LNCaP clone FGC (cell line): ENCODE measurements at regions not wholly inside any gene's neighbourhood (a gene's known extent, or its start where the extent isn't known, plus 50 kb on each side); places are given as distances from the start of the nearest gene placed in this dataset.

Experiments used
- DNase-seq: peaks from one replicate; pipeline ENCODE4 v3.0.0-alpha.2; 2011; ENCODE audit warnings: low read depth
- H3K4me3 ChIP-seq: 2 replicates; pipeline ENCODE4 v1.5.1; 2011; ENCODE audit warnings: mild to moderate bottlenecking, low read depth, low read length, control low read depth
- TF ChIP-seq, protein P1 (sequence below): IDR thresholded peaks from 2 replicates; pipeline ENCODE4 v1.5.1; 2012; ENCODE audit warnings: mild to moderate bottlenecking; ENCODE audit not compliant: control insufficient read depth, insufficient read depth; ENCODE audit errors: extremely low read depth

DNA sequence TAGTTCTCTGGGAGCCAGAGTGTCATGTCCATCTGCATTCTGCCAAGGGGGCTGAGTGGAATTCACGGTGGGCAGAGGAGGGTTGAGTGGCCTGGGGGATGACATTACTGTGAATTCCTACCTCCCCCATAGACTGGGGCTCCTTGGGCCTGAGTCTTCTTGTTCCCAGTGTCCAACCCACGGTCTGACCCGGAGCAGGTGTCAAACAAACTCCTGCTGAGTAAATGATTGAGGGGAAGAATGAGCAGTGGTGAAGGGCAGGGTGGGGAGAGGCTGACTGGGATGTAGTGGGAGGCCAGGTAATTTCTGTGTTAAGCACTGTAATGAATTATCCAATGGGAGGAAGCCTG lies 597.6 kb downstream of the MATN1 start:
- no peak for DNase-seq
- no peak overlapping the region for H3K4me3 ChIP-seq
- TF ChIP-seq, protein P1, sequence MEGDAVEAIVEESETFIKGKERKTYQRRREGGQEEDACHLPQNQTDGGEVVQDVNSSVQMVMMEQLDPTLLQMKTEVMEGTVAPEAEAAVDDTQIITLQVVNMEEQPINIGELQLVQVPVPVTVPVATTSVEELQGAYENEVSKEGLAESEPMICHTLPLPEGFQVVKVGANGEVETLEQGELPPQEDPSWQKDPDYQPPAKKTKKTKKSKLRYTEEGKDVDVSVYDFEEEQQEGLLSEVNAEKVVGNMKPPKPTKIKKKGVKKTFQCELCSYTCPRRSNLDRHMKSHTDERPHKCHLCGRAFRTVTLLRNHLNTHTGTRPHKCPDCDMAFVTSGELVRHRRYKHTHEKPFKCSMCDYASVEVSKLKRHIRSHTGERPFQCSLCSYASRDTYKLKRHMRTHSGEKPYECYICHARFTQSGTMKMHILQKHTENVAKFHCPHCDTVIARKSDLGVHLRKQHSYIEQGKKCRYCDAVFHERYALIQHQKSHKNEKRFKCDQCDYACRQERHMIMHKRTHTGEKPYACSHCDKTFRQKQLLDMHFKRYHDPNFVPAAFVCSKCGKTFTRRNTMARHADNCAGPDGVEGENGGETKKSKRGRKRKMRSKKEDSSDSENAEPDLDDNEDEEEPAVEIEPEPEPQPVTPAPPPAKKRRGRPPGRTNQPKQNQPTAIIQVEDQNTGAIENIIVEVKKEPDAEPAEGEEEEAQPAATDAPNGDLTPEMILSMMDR: no peak

DNA sequence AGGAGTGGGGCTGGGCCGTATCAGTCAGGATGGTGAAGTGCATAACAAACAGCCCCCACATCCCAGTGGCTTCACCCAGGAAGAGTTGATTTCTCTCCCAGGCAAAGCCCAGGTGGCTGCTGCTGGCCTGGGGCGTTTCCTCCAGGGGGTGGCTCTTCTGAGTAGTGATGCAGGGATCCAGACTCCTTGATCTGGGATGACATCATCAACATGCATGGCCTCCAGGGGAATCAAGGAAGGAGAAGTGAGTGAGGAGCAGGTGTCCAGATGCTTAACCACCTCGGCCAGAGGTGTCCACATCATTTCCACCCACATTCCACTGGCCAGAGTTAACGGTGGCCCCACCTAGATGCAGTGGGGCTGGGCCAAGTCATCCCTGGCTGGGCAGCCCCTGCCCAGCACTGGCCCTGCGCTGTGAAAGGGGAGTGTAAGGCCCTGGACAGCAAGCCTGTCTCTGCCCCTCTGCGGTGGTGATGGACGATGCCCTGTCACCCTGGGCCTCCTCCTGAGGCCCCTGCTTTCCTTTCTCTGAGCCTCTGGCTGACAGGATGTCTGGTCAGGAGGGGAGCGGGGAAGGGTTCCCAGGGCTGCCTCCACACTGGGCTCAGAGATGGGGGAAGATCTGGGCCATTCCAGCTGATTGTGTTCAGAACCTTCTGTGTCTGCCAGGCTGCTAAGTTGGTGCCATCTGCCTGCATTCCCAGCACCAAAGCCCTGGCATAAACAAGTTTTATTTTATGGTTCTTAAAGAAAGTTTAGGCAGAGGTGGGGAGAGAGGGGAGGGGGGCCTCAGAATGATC lies 598.2 kb downstream of the MATN1 start:
- TF ChIP-seq, protein P1: no peak

DNA sequence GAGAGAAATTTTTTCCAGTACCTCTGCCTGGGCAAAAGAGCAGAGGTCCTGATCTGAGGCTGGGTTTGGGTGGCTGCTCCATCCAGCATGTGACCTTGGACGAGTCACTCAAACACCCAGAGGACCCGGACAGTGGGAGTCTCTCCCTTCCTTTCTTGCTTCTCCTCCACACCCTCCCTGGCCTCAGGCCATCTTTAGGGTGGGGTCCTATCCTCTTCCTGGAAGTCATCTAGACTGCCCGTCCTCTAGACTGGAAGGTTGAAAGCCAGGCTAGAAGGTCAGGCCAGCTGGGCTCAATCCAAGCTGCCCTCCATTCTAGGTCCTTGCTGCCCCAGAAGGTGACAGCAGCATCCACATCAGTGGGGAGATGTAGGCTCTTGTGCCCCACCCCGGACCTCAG lies 599.5 kb downstream of the MATN1 start:
- H3K4me3 ChIP-seq: no peak overlapping the region
- DNase-seq: no peak
- TF ChIP-seq, protein P1: no peak

More for the DNA sequence above, 598.2 kb downstream of the MATN1 start:
- no peak for DNase-seq
- no peak overlapping the region for H3K4me3 ChIP-seq

DNA sequence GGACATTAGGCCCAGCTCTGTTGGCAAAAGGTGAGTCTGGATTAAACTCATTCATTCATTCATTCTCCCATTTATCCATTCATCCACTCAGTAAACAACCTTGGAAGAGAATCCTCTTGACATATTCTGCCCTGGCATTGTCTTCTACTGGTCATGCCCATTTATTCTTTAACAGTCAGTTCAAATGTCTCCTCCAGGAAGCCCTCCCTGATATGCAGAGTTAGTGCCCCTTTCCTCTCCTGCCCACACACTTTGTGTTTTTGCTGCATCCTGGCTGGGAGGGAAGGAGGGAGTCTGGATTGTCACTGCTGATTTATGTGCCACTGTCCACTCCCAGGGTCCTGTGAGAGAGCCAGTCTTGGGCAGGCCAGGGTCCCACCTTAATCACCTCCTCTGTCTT lies 600.3 kb downstream of the MATN1 start:
- H3K4me3 ChIP-seq: no peak overlapping the region
- TF ChIP-seq, protein P1: no peak
- no peak for DNase-seq

DNA sequence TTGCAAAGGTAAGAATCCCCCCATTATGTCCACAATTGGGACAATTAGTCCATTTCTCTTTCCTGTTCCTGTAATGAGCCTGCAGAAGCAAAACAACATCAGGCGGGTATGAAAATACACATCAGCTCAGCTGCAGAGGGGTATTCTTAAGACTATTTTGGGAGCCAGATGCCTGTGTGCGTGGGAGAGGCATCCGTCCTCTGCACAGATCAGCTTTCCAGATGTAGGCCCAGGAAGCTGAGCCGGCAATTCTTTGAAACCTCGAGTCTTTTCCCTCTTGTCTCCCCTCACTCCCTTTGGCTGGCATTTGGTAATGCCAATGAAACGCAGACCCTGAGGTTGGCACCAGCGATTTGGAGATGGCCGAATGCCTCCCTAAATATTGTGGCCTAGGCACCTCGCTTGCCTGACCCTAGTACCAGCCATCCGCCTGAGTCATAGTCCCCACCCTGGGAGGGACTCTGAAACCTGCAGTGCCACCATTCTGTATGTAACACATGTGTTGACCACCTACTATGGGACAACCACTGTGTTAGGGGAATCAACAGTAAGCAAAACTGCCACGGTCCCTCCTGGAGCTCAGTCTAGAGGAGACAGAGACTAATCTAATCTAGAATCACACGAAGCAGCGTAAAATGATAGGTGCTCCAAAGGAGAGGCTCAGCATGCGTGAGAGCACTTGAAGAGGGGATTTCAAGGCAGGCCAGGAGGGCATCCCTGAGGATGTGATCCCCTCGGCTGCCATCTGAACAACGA lies 603.0 kb downstream of the MATN1 start:
- TF ChIP-seq, protein P1: no peak
- DNase-seq: no peak
- no peak overlapping the region for H3K4me3 ChIP-seq

DNA sequence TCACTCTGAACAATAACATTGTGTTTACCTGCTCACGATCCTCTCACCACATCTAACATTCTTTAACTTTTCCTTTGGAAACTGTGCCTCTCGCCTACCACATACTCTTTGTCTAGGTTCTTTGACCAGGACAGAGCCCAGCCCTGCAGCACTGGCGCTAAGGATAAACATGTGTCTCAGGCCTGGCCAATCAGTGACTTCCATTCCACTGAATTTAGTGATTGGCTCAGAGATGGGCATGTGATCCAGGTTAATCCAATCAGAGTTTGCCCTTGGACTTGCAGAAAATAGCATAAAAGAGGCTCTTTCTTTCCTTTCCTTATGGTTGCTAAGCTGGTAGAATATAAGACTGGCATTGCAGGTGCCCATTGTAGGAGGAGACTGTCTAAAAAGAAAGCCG lies 605.7 kb downstream of the MATN1 start:
- H3K4me3 ChIP-seq: no peak overlapping the region
- no peak for DNase-seq
- TF ChIP-seq, protein P1: no peak

DNA sequence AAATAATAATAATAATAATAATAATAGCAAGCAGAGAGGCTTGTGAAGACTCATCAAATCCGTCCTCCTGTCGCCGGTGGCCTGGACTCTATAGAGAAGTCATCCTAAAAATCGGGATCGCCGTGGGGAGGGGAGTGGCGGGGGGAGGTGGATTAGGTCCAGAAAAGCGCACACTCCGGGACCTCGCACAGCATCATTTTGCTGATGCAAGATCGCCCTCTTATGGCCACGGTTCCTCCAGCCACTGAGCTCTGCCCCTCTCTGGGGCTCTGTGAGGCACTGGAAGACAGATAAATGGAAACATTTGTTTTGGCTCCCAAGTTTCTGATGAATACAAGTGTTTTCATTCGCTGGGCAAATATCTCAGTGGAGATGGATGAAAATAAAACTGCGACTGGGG lies 612.0 kb downstream of the MATN1 start:
- DNase-seq: no peak
- TF ChIP-seq, protein P1: peak; percentile 81
- H3K4me3 ChIP-seq: no peak overlapping the region
